ENCODE measurements at regions not wholly inside any gene's neighbourhood (a gene's known extent, or its start where the extent isn't known, plus 50 kb on each side); places are given as distances from the start of the nearest gene placed in this dataset.
"Not testable (repeated sequence)": the region's sequence is repeated elsewhere in the genome, so short reads cannot be mapped to it uniquely, and the experiment has no call there.

DNA sequence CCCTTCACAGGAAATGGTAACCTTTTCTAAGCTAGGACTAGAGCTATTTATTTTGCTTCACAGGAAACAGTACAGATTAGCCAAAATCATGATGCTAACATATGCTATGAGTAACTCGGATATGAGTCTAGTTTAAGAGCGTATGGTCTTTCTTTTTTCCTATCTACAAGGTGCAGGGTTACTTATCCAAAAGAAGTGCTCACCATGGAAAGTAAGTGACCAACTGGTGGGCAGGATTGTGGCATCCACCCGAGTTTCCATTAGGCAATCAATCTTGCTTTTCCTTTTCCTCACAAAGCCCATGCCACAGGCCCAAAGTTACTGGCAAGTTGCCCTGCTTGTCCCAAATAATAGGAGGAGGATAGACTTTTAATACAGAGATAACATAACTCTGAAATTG lies 765.1 kb upstream of the POM121L12 start:
- no peak for DNase-seq (ENCODE audit: low read depth)

DNA sequence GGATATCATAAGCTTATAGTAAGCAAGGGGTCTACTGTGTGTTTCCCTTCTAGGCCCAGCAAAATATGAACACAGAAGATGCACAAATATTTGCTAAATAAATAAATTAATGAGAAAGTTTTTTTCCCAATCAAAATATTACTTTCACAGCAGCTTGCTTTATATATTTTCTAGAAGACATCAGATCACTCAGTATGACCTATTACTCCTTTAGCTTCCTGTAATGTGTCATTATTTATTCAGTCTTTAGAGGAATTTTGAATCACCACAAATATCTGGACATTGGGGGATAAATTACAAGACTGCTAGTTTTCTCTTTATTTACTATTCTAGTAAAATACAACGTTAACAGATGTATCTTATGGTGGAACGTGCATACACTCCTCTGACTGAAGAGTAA lies 765.8 kb upstream of the POM121L12 start:
- no peak for DNase-seq (ENCODE audit: low read depth)

DNA sequence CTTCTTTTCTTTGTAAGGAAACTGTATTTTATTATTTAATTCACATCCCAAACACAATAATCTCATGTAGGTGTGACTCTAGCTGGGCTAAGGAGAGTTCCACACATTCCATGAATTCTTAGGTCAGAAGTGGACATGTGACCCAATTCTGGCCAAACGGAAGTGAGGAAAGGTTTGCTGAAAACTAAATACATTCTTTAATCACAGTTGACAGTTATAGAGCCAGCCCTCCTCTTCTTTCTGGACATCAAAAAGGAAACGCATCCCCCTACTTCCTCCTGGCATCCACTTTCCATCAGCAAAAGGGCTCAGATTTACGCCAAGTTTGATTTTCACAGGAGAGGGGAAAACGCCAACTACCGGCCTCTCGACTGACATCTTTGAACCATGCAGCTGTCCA lies 774.4 kb upstream of the POM121L12 start:
- DNase-seq (ENCODE audit: low read depth), result no peak

DNA sequence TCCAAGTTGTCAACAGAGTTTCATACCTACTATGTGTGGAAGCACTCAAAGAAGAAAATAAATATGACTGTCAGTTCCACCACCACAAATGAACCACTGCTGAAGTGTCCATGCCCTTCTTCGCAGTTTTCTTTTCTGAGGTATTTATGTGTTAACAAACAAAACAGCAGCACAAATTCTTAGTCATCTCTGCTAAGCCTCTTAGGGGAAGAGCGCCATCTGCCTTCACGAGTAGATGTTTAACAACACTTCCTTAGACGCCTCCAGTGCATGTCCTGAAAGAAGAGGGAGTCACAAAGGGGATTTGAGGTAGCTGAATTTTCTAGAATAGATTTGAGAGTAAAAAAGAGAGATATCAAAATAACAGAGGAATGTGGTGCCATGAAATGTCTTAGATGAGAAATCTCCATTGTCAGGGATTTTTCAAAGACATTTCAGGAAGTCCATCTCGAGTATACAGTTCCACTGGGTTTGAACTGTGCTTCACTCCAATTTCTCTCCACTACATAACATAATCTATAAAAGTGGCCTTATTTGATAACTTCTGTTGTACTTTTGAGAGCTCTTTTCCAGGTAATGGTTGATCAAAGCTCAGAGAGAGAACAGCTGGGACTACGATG lies 775.3 kb upstream of the POM121L12 start:
- DNase-seq (ENCODE audit: low read depth), result no peak

DNA sequence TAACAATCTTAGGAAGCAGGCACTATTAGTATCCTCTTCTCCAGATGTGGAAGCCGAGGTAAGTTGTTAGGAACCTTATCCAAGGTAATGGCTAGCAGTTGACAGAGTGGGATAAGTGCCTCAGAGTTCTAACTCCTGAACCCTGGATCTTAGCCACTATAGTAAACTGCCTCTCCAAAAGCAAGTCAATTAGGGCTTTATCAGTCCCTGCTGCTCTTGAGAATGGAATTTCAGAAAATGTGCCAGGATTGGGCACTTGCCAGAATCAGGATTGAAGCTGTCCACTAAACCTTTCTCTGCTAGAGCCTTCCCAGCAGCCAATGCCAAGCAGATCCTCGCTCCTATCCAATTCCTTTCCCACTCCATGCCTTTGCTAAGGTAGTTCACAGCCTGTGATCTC lies 777.5 kb upstream of the POM121L12 start:
- no peak for DNase-seq (ENCODE audit: low read depth)

DNA sequence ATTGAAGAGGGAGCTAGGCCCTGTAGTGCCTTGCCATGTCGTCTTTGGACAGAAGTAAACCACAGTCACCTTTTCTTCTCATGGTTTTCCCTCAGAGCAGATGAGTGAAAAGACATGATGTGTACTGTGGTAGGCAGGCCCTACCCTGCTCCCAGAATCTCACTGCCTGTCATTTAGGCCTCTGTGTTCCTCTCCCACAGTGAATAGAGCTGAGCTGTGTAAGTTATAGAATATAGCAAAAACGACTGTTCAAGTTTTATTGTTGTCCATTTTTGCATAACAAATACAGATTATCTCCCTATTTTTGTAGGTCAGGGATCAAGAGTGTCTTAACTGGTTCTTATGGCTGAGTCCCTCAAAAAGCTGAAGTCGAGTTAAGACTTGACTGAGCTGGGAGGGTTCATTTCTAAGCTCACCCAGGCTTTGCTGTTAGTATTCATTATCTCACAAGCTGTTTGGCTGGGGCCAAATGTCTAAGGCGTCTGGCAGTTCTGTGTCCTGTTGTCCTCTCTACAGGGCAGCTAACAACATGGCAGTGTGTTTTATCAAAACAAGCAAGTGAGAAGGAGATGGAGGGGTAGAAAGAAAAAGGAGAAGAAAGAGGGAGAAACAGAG lies 780.9 kb upstream of the POM121L12 start:
- DNase-seq (ENCODE audit: low read depth), result no peak

DNA sequence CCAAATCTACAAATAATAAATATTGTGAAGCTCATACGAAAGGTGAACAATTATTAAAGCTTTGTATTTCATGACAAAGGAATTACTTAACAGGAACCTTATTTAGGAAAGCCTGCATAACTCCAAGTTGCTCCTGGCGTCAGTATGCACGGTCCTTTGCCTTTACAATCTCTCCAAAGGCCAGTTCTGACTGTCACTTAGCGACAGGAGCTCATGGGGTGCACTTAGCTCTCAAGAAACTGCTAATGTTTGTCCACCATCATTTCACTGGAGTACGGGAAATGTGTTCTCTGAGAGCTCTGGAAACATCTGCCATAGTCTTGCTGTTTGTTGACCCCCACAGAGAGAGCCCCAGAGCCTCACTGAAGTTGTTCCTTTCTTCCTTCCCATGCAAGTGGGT lies 781.5 kb upstream of the POM121L12 start:
- DNase-seq (ENCODE audit: low read depth), result no peak

DNA sequence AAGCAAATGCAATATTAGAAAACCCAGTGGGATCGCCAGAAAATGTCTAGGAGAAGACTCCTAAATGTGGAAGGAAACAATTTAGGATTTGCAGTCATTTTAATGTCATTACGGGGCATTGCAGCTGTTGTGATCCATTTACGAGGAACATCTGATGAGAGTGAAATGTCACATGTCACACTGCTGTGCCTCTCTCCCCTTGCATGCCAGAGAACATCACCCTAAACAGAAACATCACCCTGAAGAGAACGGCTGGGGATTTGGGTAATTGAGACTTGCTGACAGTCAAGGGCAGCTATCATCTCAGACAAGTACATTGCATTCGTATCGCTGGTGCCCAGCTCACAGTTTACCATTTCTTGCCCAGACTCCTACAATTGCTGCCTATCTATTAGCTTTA lies 785.7 kb upstream of the POM121L12 start:
- no peak for DNase-seq (ENCODE audit: low read depth)

DNA sequence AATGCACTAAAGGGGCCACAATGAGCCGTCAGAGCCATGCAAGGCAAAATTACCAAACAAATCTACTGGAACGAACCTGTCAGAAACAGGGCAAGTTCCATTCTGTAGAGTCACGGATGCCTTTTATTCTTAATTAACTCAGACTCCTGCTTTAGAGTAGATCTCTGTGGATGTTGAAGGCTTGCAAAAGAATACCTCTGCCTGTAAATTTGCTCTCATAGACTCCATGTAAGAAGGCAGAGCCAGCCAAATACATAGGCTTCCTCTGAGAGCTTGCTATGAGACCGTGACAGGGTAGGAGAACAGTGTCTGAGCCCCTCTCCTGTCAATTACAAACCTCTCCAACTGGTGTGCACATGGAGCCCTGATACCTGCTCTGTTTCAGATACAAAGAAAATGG lies 787.9 kb upstream of the POM121L12 start:
- DNase-seq (ENCODE audit: low read depth), result no peak

DNA sequence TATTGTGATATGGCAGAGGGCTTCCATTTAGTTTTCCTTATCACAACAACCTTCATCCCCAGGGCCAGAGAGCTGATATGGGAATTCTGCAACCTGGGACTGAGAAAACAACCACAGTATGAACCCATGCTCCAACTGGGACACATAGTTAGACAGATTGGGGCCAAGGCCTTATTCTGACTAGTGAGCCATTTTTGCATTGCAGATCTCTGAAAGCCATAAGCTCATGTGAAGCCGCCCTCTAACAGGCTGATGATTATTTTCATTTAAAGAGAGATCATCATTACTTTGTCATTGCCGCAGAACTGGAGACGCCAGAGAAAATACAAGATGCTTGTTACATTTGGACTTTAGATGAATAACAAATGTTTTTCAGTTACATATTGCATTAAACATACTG lies 791.7 kb upstream of the POM121L12 start:
- no peak for DNase-seq (ENCODE audit: low read depth)

DNA sequence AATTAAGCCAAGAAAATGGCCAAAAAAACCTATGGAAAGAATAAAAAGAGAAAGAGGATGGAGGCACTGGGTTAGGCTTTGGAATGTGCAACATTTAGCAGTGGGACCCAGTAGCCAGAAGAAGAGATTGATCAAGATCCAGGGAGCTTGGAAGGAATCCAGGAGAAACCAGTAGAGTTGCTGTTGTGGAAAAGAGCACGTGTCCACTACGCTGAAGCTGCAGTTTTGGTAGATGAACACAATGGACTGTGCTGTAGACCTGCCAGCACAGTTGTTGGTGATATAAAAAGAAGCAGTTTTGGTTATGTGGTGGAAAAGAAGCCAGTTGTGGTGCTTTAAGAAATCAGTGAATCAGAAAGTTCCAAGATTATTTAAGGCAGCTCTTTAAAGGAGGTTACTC lies 802.2 kb upstream of the POM121L12 start:
- DNase-seq (ENCODE audit: low read depth), result no peak

DNA sequence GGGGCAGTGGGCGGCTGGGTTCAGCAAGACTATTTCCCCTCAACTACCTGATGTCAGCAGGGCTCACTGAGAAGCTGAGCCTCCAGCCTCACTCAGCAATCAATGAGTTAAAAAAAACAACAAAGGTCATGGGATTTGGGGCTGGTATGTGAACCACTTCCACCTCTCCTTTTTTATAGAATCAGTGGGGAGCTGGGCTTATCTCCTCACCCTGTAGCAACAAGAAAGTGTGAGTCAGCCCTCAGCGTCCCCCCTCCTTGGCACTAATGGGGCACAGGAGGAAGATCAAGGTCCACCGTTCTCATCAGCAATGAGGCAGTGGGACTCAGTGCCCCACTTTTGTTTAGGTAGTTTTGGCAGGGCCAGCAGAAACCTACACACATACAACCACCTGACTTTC lies 823.5 kb upstream of the POM121L12 start:
- DNase-seq (ENCODE audit: low read depth), result no peak

DNA sequence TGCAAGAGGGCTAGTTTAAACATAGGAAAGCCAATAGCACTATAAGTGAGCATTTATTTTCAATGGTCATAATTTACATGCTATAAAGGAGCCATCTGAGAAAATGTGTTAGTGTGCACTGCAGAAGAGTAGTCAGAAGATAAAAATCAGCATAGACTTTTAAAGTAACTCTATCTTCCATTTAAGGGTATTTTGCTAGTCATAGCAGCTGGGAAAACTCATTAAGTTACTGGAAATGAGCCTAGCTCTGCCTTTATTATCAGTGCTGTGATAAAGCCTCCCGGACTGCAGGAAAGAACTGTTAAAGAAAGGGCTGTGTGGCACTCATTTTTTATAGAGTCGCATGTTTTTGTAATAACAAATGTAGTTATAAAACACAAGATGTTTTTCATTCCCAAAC lies 825.8 kb upstream of the POM121L12 start:
- DNase-seq (ENCODE audit: low read depth), result no peak

DNA sequence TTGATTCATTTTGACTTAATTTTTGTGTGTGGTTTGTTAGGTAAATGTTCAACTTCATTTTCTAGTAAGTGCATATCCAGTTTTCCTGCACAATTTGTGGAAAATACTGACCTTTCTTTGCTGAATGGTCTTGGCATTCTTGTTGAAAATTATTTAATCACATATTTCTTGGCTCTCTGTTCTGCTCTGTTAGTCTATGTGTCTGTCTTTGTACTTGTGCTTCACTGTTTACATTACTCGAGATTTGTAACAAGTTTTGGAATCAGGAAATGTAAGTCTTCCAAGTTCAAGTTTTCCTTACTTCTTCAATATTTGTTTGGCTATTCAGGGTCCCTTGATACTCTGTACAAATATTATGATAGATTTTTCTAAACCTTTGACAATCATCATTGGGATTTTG lies 838.2 kb upstream of the POM121L12 start:
- DNase-seq (ENCODE audit: low read depth), result no peak

DNA sequence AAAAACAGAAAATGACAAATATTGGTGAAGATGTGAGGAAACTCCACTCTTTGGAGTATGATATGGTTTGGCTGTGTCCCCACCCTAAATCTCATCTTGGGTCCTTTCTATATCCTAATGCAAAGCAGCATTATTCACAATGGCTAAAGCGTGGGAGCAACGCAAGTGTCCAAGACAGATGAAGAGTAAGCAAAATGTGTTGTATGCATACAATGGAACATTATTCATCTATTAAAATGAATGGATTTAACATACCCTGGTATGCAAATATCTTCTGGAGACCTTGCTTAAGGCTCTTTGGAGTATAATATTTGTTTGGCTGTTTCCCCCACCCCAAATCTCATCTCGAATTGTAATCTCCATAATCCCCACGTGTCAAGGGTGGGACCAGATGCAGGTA lies 839.8 kb upstream of the POM121L12 start:
- DNase-seq (ENCODE audit: low read depth), result no peak

DNA sequence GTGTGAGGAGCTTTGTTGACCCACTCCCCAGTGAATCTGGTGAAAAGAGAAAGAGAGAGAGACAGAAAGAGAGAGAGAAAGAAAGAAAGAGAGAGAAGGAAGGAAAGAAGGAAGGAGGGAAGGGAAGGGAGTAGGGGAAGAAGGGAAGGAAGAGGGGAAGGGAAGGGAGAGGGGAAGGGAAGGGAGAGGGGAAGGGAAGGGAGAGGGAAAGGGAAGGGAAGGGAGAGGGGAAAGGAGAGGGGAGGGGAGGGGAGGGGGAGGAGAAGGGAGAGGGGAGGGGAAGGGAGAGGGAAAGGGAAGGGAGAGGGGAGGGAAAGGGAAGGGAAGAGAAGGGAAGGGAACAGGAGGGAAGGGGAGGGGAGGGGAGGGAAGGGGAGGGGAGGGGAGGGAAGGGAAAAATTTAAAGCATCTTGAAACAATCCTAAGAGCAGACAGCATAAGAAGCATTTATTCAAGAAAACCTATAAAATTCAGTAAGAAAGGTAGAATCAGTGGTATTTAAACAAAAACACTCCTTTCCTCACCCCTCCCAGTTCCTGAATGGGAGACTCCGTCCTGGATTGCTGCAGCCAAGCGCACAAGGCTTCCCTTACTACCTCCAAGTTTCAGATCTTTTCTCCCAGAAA lies 846.2 kb upstream of the POM121L12 start:
- DNase-seq (ENCODE audit: low read depth), result no peak

DNA sequence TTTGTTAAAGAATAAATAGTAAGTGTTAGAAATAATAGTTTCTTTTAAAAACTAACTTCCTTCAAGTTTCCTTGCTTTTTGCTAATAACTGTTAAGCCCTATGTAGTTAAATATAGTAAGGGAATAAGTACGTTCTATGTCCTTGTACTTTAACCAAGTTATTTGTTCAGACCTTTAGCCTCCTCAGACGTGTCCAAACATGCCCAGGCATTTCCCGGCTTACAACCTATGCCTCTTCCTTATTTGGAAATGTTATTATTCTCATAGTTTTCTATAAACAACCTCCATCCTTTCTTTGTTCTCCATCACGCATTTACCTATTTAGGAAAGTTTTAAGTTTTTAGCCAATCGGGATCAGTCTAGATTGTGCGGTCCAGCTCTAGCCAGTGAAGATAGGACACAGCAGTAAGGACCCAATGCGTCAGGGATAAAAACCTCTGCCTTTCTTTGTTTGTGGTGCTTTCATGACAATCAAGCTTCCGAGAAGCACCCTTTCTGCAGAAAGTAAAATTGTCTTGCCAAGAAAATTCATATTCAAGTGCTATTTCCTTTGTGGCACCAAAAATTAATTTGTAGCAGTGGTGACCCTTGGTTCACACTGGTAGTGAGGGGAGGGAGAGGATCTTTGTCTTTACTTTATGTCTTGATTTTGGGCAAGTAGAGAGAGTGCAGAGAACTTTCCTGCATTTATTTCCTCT lies 851.3 kb upstream of the POM121L12 start:
- DNase-seq (ENCODE audit: low read depth), result no peak

DNA sequence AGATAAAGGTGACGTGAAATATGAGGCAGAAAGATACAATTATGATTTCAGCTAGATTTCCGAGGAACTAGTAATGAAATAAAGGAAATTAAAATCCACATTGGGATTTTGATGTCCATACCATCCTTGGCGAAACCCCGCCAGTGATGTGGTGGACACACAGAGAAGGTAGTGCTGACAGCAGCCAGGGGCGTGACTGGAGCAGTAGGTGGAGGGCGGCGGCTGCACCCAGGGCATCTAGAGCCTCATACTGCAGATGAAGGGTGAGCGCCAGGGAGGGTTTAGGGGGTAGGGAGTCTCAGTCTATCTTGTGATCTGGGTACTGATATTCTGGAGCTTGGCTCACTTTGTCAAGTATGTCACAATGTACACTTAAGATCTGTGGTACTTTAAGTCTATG lies 855.5 kb upstream of the POM121L12 start:
- no peak for DNase-seq (ENCODE audit: low read depth)

DNA sequence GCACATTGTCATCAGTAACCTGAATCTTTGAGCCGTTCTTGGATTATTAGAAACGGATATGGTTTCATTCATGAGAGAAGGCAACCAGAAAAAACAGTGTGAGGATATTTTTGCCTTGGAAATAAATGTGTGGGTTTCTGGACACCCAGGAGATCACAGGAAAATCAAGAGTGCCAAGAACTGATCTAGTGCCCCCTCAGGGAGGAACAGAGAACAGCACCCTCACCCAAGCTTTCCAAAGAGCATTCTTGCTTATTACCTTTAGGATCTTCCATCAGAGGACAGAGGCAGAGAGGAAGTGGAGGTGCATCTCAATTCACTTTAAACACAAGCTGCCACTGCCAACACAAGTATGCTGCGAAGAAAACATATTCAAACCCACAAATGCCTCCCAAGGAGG lies 851.5 kb upstream of the COBL start:
- no peak for DNase-seq (ENCODE audit: low read depth)

DNA sequence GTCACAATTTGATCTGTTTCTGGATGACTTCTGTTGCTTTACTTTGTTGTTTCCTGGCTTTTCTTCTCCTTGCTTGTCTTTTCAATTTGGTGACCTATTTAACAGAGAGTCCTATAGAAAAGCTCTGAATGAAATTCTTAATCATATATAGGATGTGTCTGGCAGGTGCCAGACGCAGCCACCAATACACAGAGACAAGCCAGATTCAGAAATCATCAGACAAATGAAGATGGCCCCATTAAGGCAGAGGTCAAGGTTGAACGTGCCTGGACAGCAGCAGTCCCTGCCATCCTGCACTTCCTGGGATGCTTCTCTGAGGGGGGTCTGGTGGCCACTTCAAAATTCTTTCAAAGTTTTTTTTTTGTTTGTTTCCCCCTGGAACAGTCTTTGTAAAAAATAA lies 846.7 kb upstream of the COBL start:
- no peak for DNase-seq (ENCODE audit: low read depth)

DNA sequence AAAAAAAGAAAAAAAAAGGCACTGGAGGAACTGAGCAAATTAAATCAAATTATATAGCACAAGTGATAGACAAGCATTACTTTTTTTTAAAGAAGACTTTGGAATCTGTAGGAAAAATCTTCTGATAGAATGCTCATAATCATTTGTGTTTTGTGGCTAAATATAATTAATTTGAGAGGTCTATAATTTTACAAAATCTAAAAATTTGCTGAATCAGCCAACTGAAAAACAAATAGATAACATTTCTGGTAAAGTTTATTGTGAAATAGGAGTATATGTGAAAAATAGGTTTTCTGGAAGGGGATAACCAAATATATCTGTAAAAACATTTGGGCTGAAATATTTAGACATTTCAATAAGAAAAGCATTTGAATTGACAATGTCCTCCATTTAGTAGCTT lies 844.9 kb upstream of the COBL start:
- DNase-seq (ENCODE audit: low read depth), result no peak

DNA sequence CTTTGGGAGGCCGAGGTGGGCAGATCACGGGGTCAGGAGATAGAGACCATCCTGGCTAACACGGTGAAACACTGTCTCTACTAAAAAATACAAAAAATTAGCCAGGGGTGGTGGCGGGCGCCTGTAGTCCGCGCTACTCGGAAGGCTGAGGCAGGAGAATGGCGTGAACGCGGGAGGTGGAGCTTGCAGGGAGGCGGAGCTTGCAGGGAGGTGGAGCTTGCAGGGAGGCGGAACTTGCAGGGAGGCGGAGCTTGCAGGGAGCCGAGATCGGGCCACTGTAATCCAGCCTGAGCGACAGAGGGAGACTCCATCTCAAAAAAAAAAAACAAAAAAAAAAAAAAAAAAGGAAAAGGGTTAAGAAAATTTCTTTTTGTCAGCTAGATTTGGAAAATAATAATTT lies 842.8 kb upstream of the COBL start:
- not testable (repeated sequence) for DNase-seq (ENCODE audit: low read depth)

DNA sequence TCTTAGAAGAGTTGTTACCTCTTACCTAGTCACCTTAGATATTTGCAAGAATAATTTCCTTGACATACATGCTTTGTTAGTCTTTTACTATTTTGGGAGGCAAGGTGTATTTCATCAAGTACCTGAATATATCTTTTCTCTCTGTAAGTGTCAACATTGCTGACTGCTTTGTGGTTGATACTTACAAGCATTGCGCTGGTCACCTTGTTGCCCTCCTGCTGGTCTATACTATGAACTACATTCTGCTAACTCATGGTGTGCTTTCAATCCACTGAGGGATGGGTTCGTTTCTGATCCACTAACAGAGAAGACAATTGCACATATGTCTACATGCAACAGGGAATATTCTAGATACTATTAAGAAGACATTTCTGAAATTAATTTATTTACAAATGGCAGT lies 837.8 kb upstream of the COBL start:
- DNase-seq (ENCODE audit: low read depth), result no peak
